Right atrium auricular region (tissue), 2 donors: ENCODE measurements at regions not wholly inside any gene's neighbourhood (a gene's known extent, or its start where the extent isn't known, plus 50 kb on each side); places are given as distances from the start of the nearest gene placed in this dataset.

Experiments used
- DNase-seq: peaks from one replicate; pipeline ENCODE4 v3.0.0-alpha.2; 2019; ENCODE audit warnings: low spot score
- H3K27ac ChIP-seq, 2 donors: fragments of 200-600 bp; sonication (generic); 1 replicate in 1 of 2; 2 replicates in 1 of 2; pipeline ENCODE4 v1.5.1; 2016 to 2019
- H3K27me3 ChIP-seq, 2 donors: fragments of 200-600 bp; sonication (generic); one replicate each; pipeline versions ENCODE4 v1.5.1 to v1.6.0; 2017 to 2019
- H3K36me3 ChIP-seq: fragments of 200-600 bp; sonication (generic); one replicate; pipeline ENCODE4 v1.5.1; 2016
- H3K4me1 ChIP-seq, 2 donors: fragments of 200-600 bp; sonication (generic); one replicate each; pipeline versions ENCODE4 v1.5.1 to v1.6.0; 2017 to 2019
- H3K4me3 ChIP-seq, 2 donors: fragments of 200-600 bp; sonication (generic); 1 replicate in 1 of 2; 2 replicates in 1 of 2; pipeline ENCODE4 v1.5.1; 2017 to 2019; ENCODE audit warnings: mild to moderate bottlenecking in 1 of 2, moderate library complexity in 1 of 2
- H3K9me3 ChIP-seq, 2 donors: fragments of 200-600 bp; sonication (generic); one replicate each; pipeline ENCODE4 v1.5.1; 2019
- CTCF ChIP-seq, 2 donors: fragments of 200-600 bp; sonication (generic); IDR thresholded peaks; one replicate each; pipeline ENCODE4 v1.5.1; 2019; ENCODE audit warnings: antibody characterized with exemption in 2 of 2

- no peak overlapping the region for H3K27ac ChIP-seq
- H3K4me1 ChIP-seq: no peaks in the 10 kb centered on the region
- no peaks in the 10 kb centered on the region for H3K27me3 ChIP-seq
- no peak for DNase-seq
- H3K9me3 ChIP-seq: no peaks in the 10 kb centered on the region
- H3K4me3 ChIP-seq: no peak overlapping the region
- no peaks in the 10 kb centered on the region for H3K36me3 ChIP-seq
- no peak for TF ChIP-seq CTCF (IDR thresholded peaks at IDR 0.05)
Observed at GRCh38 chr7:89401099-89401498, 605.6 kb upstream of the TEX47 start.

GRCh38 chr7:89401690-89402089 is 606.2 kb upstream of the TEX47 start:
- no peak overlapping the region for H3K4me3 ChIP-seq
- H3K27me3 ChIP-seq: no peaks in the 10 kb centered on the region
- DNase-seq: no peak
- TF ChIP-seq CTCF (IDR thresholded peaks at IDR 0.05): no peak
- H3K4me1 ChIP-seq: no peaks in the 10 kb centered on the region
- H3K9me3 ChIP-seq: no peaks in the 10 kb centered on the region
- H3K27ac ChIP-seq: no peak overlapping the region
- no peaks in the 10 kb centered on the region for H3K36me3 ChIP-seq

- TF ChIP-seq CTCF (IDR thresholded peaks at IDR 0.05): no peak
- Histone ChIP-seq H3K36me3 (no peaks in the 10 kb centered on the region), H3K27me3 (no peaks in the 10 kb centered on the region), H3K9me3 (no peaks in the 10 kb centered on the region), H3K4me1 (no peaks in the 10 kb centered on the region), H3K4me3 (no peak overlapping the region), H3K27ac (no peak overlapping the region)
- DNase-seq: no peak
Observed at GRCh38 chr7:89451911-89452310, 656.4 kb upstream of the TEX47 start.

GRCh38 chr7:89456556-89456955 is 661.0 kb upstream of the TEX47 start:
- no peak for DNase-seq
- no peaks in the 10 kb centered on the region for H3K36me3 ChIP-seq
- H3K4me1 ChIP-seq: no peaks in the 10 kb centered on the region
- H3K27ac ChIP-seq: no peak overlapping the region
- H3K4me3 ChIP-seq: no peak overlapping the region
- H3K27me3 ChIP-seq: no peaks in the 10 kb centered on the region
- TF ChIP-seq CTCF (IDR thresholded peaks at IDR 0.05): no peak
- H3K9me3 ChIP-seq: no peaks in the 10 kb centered on the region

- Histone ChIP-seq H3K4me3 (no peak overlapping the region), H3K27ac (no peak overlapping the region), H3K36me3 (no peaks in the 10 kb centered on the region), H3K4me1 (no peaks in the 10 kb centered on the region), H3K27me3 (no peaks in the 10 kb centered on the region), H3K9me3 (no peaks in the 10 kb centered on the region)
- TF ChIP-seq CTCF (IDR thresholded peaks at IDR 0.05): no peak
- no peak for DNase-seq
Observed at GRCh38 chr7:89458114-89458513, 662.6 kb upstream of the TEX47 start.

GRCh38 chr7:89474456-89474855 is 678.9 kb upstream of the TEX47 start:
- no peak for TF ChIP-seq CTCF (IDR thresholded peaks at IDR 0.05)
- Histone ChIP-seq H3K4me1 (no peaks in the 10 kb centered on the region), H3K9me3 (peaks cover 0 to 6% of the 10 kb centered on the region in 2 donors), H3K27ac (no peak overlapping the region), H3K36me3 (no peaks in the 10 kb centered on the region), H3K27me3 (no peaks in the 10 kb centered on the region), H3K4me3 (no peak overlapping the region)
- DNase-seq: no peak
